Activated CD4-positive, alpha-beta memory T cell treated with anti-CD3 and anti-CD28 coated beads, Interleukin-2, amount 10 ng/mL, durations not matched to agents 7 days and 5 days (primary cell): ENCODE measurements at regions not wholly inside any gene's neighbourhood (a gene's known extent, or its start where the extent isn't known, plus 50 kb on each side); places are given as distances from the start of the nearest gene placed in this dataset.
"Not testable (repeated sequence)": the region's sequence is repeated elsewhere in the genome, so short reads cannot be mapped to it uniquely, and the experiment has no call there.

ENCODE experiments used
- CTCF ChIA-PET: fragments of 350-600 bp; sonication (Branson Sonifier 250); formaldehyde crosslinking; loops from one replicate; lab custom pipeline; 2021; ENCODE audit warnings: antibody characterized with exemption, inconsistent platforms; lab: Charles Lee
- POLR2A ChIA-PET: fragments of 350-600 bp; sonication (Branson Sonifier 250); formaldehyde crosslinking; loops from one replicate; lab custom pipeline; 2021; ENCODE audit warnings: antibody characterized with exemption; lab: Charles Lee
- DNase-seq: peaks from one replicate; pipeline ENCODE4 v3.0.0-alpha.2; 2020
- H3K27ac Mint-ChIP-seq: one replicate; pipeline ENCODE4 v1.8.0; 2021; ENCODE audit warnings: mild to moderate bottlenecking, mixed read lengths
- H3K27me3 Mint-ChIP-seq: one replicate; pipeline ENCODE4 v1.8.0; 2021; ENCODE audit warnings: mixed read lengths
- H3K36me3 Mint-ChIP-seq: one replicate; pipeline ENCODE4 v1.8.0; 2021; ENCODE audit warnings: low read depth, mixed read lengths
- H3K4me1 Mint-ChIP-seq: one replicate; pipeline ENCODE4 v1.8.0; 2021; ENCODE audit warnings: mixed read lengths
- H3K4me3 Mint-ChIP-seq: one replicate; pipeline ENCODE4 v1.8.0; 2021; ENCODE audit warnings: mild to moderate bottlenecking, mixed read lengths
- H3K9me3 Mint-ChIP-seq: one replicate; pipeline ENCODE4 v1.8.0; 2021; ENCODE audit warnings: mixed read lengths

GRCh38 chr2:133975676-133976428 lies 278.0 kb upstream of the MGAT5 start:
- H3K9me3 Mint-ChIP-seq: no peaks in the 10 kb centered on the region
- H3K4me3 Mint-ChIP-seq: no peak overlapping the region
- ChIA-PET CTCF (no interaction called here), POLR2A (no interaction called here)
- no peaks in the 10 kb centered on the region for H3K36me3 Mint-ChIP-seq
- peaks cover 22% of the 10 kb centered on the region for H3K4me1 Mint-ChIP-seq
- DNase-seq: no peak
- H3K27ac Mint-ChIP-seq: peak overlapping the region; percentile 12
- H3K27me3 Mint-ChIP-seq: peaks cover 12% of the 10 kb centered on the region

GRCh38 chr2:133976659-133977058 lies 277.2 kb upstream of the MGAT5 start:
- Mint-ChIP-seq H3K27me3 (peaks cover 7% of the 10 kb centered on the region), H3K4me1 (peaks cover 22% of the 10 kb centered on the region), H3K36me3 (no peaks in the 10 kb centered on the region), H3K9me3 (no peaks in the 10 kb centered on the region), H3K27ac (no peak overlapping the region), H3K4me3 (no peak overlapping the region)
- ChIA-PET CTCF (no interaction called here), POLR2A (no interaction called here)
- no peak for DNase-seq

GRCh38 chr2:133977405-133977804 lies 276.5 kb upstream of the MGAT5 start:
- POLR2A ChIA-PET: no interaction called here
- Mint-ChIP-seq H3K9me3 (no peaks in the 10 kb centered on the region), H3K4me3 (no peak overlapping the region), H3K27me3 (peaks cover 2% of the 10 kb centered on the region), H3K36me3 (no peaks in the 10 kb centered on the region), H3K4me1 (peaks cover 22% of the 10 kb centered on the region), H3K27ac (no peak overlapping the region)
- no peak for DNase-seq
- CTCF ChIA-PET: no interaction called here

- H3K27ac Mint-ChIP-seq: no peak overlapping the region
- CTCF ChIA-PET: no interaction called here
- H3K4me3 Mint-ChIP-seq: no peak overlapping the region
- H3K4me1 Mint-ChIP-seq: peaks cover 1% of the 10 kb centered on the region
- H3K27me3 Mint-ChIP-seq: peaks cover 5% of the 10 kb centered on the region
- no peak for DNase-seq
- POLR2A ChIA-PET: no interaction called here
- no peaks in the 10 kb centered on the region for H3K36me3 Mint-ChIP-seq
- H3K9me3 Mint-ChIP-seq: no peaks in the 10 kb centered on the region
Observed at GRCh38 chr2:133982256-133982655, 271.6 kb upstream of the MGAT5 start.

- Mint-ChIP-seq H3K36me3 (no peaks in the 10 kb centered on the region), H3K27me3 (peaks cover 5% of the 10 kb centered on the region), H3K27ac (no peak overlapping the region), H3K4me1 (no peaks in the 10 kb centered on the region), H3K4me3 (no peak overlapping the region), H3K9me3 (no peaks in the 10 kb centered on the region)
- ChIA-PET POLR2A (no interaction called here), CTCF (no interaction called here)
- no peak for DNase-seq
Observed at GRCh38 chr2:133985563-133985962, 268.3 kb upstream of the MGAT5 start.

GRCh38 chr2:133986081-133986837 lies 267.6 kb upstream of the MGAT5 start:
- no peak for DNase-seq
- H3K4me3 Mint-ChIP-seq: no peak overlapping the region
- H3K27me3 Mint-ChIP-seq: peaks cover 6% of the 10 kb centered on the region
- CTCF ChIA-PET: no interaction called here
- POLR2A ChIA-PET: no interaction called here
- H3K27ac Mint-ChIP-seq: no peak overlapping the region
- no peaks in the 10 kb centered on the region for H3K4me1 Mint-ChIP-seq
- H3K9me3 Mint-ChIP-seq: no peaks in the 10 kb centered on the region
- H3K36me3 Mint-ChIP-seq: no peaks in the 10 kb centered on the region

- ChIA-PET POLR2A (no interaction called here), CTCF (no interaction called here)
- Mint-ChIP-seq H3K9me3 (no peaks in the 10 kb centered on the region), H3K4me3 (no peak overlapping the region), H3K4me1 (no peaks in the 10 kb centered on the region), H3K36me3 (no peaks in the 10 kb centered on the region), H3K27me3 (peaks cover 6% of the 10 kb centered on the region), H3K27ac (no peak overlapping the region)
- DNase-seq: no peak
Observed at GRCh38 chr2:133986881-133987795, 266.7 kb upstream of the MGAT5 start.

- ChIA-PET CTCF (no interaction called here), POLR2A (no interaction called here)
- Mint-ChIP-seq H3K4me1 (no peaks in the 10 kb centered on the region), H3K4me3 (no peak overlapping the region), H3K9me3 (no peaks in the 10 kb centered on the region), H3K27me3 (peaks cover 6% of the 10 kb centered on the region), H3K27ac (no peak overlapping the region), H3K36me3 (no peaks in the 10 kb centered on the region)
- no peak for DNase-seq
Observed at GRCh38 chr2:133988316-133988891, 265.5 kb upstream of the MGAT5 start.

- DNase-seq: no peak
- no peak overlapping the region for H3K27ac Mint-ChIP-seq
- ChIA-PET POLR2A (no interaction called here), CTCF (no interaction called here)
- H3K9me3 Mint-ChIP-seq: no peaks in the 10 kb centered on the region
- H3K4me3 Mint-ChIP-seq: no peak overlapping the region
- H3K36me3 Mint-ChIP-seq: no peaks in the 10 kb centered on the region
- no peaks in the 10 kb centered on the region for H3K4me1 Mint-ChIP-seq
- H3K27me3 Mint-ChIP-seq: peaks cover 3% of the 10 kb centered on the region
Observed at GRCh38 chr2:133991606-133992168, 262.2 kb upstream of the MGAT5 start.

- POLR2A ChIA-PET: no interaction called here
- Mint-ChIP-seq H3K27ac (no peak overlapping the region), H3K36me3 (no peaks in the 10 kb centered on the region), H3K4me3 (no peak overlapping the region), H3K9me3 (no peaks in the 10 kb centered on the region), H3K4me1 (no peaks in the 10 kb centered on the region), H3K27me3 (peaks cover 2% of the 10 kb centered on the region)
- DNase-seq: no peak
- CTCF ChIA-PET: no interaction called here
Observed at GRCh38 chr2:133992454-133992853, 261.4 kb upstream of the MGAT5 start.

GRCh38 chr2:133993160-133993559 lies 260.7 kb upstream of the MGAT5 start:
- DNase-seq: no peak
- no peaks in the 10 kb centered on the region for H3K9me3 Mint-ChIP-seq
- H3K4me1 Mint-ChIP-seq: no peaks in the 10 kb centered on the region
- POLR2A ChIA-PET: no interaction called here
- H3K4me3 Mint-ChIP-seq: no peak overlapping the region
- no peaks in the 10 kb centered on the region for H3K36me3 Mint-ChIP-seq
- H3K27me3 Mint-ChIP-seq: peaks cover 4% of the 10 kb centered on the region
- CTCF ChIA-PET: no interaction called here
- H3K27ac Mint-ChIP-seq: no peak overlapping the region

- POLR2A ChIA-PET, H3K9me3 Mint-ChIP-seq, H3K36me3 Mint-ChIP-seq, CTCF ChIA-PET, H3K4me1 Mint-ChIP-seq, DNase-seq, H3K27me3 Mint-ChIP-seq, H3K4me3 Mint-ChIP-seq, H3K27ac Mint-ChIP-seq: not testable (repeated sequence)
Observed at GRCh38 chr2:133998726-133999125, 255.1 kb upstream of the MGAT5 start.

- H3K4me1 Mint-ChIP-seq: no peaks in the 10 kb centered on the region
- H3K9me3 Mint-ChIP-seq: no peaks in the 10 kb centered on the region
- no peak for DNase-seq
- CTCF ChIA-PET: no interaction called here
- no peaks in the 10 kb centered on the region for H3K36me3 Mint-ChIP-seq
- no peak overlapping the region for H3K4me3 Mint-ChIP-seq
- peaks cover 7% of the 10 kb centered on the region for H3K27me3 Mint-ChIP-seq
- no peak overlapping the region for H3K27ac Mint-ChIP-seq
- POLR2A ChIA-PET: no interaction called here
Observed at GRCh38 chr2:134002391-134002790, 251.5 kb upstream of the MGAT5 start.
